HG03103 (cell line): ENCODE measurements at regions not wholly inside any gene's neighbourhood (a gene's known extent, or its start where the extent isn't known, plus 50 kb on each side); places are given as distances from the start of the nearest gene placed in this dataset.

Source experiments
- ATAC-seq: cut with Tn5 transposase; IDR thresholded peaks from one replicate; pipeline ENCODE4 v1.9.1; 2021; ENCODE audit warnings: low read depth; ENCODE audit not compliant: unreplicated experiment

GRCh38 chr14:100463937-100464336 is 123.3 kb downstream of the BEGAIN start:
- no peak for ATAC-seq

GRCh38 chr14:100466111-100466856 is 120.9 kb downstream of the BEGAIN start:
- no peak for ATAC-seq

- ATAC-seq = no peak
Measured at GRCh38 chr14:100467046-100467750, 120.0 kb downstream of the BEGAIN start.

DNA sequence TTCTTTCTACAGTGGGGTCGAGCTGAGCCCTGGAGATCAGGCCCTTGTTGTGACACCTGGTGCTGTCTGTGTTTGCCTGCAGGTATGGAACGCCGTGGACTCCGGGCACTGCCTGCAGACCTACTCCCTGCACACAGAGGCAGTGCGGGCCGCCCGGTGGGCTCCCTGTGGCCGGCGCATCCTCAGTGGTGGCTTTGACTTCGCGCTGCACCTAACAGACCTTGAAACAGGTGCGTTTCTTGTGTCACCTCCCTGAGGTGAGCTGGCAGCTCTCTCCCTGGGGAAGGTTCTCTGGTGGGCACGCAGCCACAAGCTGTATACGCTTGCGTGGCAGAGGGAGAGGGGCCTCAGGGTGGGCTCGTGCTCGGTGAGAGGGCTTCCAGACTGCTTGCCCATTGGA is 119.3 kb downstream of the BEGAIN start:
- ATAC-seq = no peak

- no peak for ATAC-seq
Measured at GRCh38 chr14:100468557-100468956, 118.7 kb downstream of the BEGAIN start.

- no peak for ATAC-seq
Measured at GRCh38 chr14:100469632-100470522, 117.3 kb downstream of the BEGAIN start.

DNA sequence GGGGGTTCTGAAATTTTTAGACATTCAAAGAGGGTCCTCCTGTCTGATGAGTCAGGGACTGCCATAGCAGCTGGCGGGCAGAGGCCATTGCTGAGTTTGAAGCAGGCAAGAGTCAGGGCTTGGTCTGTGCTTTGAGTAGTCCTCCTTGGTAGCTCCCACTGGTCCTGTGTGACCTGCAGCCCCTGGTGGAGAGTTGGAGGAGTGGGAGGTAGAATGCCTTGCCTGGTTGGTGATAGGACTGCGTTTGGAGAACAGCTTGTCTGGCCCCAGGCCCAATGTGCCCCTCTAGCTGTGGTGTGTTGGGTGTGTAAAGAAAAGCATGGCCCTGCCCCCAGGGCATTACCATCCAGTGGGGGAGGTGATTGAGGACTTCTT is 116.7 kb downstream of the BEGAIN start:
- ATAC-seq = no peak

- ATAC-seq = no peak
Measured at GRCh38 chr14:100471441-100472093, 115.7 kb downstream of the BEGAIN start.

- no peak for ATAC-seq
Measured at GRCh38 chr14:100472094-100472455, 115.1 kb downstream of the BEGAIN start.

DNA sequence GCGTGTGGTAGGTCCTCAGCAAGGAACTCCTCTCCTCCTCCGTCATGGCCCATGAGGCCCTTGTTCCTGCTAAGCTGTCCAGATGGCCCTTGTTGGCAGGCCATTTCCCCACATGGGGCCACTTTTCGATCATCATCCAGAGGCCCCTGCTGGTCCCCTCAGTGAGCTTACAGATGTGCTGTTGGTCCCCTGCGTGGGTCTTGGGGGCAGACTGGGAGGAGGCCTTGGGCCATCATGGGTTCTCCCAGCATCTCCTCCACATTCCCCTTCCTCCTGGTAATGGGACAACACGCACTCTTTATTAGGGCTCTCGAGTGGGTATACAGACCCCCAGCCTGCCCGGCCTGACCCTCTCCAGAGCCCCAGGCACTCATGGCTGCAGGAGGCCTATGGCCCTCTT is 114.7 kb downstream of the BEGAIN start:
- no peak for ATAC-seq

- ATAC-seq = no peak
Measured at GRCh38 chr14:100473249-100473648, 114.0 kb downstream of the BEGAIN start.

DNA sequence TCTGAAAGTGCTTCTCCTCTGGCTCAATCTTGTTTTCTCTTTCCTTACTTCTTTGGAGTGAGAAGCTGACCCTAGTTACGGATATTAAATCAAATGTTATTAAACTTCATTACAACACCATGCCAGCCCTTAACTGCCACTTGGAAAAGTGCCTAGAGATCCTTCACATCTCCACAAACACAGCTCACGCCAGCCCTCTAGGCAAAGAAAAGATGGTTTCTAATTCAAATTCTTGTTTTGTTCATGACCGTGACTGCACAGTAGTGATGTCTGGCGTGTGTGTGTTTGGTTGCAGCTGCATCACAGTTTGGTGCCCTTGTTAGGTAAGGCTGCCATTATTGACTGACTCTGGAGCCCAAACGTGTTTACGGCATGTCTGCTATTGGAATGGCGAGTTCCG is 113.0 kb downstream of the BEGAIN start:
- no peak for ATAC-seq

DNA sequence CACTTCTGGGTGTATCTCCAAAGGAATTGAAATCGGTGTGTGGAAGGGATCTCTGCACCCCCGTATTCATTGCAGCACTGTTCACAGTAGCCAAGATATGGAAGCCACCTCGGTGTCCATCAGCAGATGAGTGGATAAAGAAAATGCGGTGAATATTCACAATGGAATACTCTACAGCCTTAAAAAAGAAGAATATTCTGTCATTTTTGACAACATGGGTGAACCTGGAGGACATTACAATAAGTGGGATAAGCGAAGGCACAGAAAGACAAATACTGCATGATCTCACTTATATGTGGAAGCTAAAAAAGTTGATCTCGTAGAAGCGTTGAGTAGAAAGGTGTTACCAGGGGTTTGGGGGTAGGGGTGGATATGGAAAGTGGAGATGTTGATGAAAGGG is 111.9 kb downstream of the BEGAIN start:
- ATAC-seq = no peak

DNA sequence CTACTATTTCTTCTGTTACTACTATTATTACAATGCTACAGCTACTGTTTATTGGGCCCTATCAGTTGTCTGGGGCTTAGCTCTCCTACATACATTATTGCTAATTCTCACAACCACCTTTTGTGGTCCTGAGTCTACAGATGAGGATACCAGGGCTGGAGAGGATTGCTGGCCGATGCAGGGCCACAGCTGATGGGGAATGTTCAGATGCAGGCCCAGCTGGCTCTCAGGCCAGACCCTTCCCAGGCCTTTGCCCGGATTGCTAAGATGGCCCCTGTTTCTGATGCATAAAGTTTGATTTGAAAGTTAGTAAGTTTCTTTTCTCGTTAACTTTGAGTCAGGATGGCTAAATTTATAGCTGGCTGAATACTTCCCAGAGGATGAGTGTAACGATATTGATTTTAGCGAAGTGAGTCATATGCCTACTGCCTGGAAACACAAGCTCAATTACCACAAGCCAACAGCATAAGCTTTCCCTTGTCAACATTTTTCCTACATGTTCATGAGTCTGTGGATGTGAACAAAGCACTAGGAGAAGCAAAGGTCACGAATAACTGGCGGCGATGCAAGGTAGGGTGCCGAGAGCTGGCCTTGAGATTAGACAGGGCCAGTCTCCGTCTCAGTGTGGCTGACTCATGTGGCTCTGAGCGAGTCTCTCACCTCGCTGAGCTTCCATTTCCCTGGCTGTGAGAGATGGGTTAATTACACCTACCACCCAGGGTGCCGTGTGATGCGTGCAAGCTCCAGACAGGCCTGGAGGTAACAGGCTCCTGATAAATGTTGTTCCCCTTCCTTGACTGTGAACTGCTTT is 111.0 kb downstream of the BEGAIN start:
- ATAC-seq = no peak

DNA sequence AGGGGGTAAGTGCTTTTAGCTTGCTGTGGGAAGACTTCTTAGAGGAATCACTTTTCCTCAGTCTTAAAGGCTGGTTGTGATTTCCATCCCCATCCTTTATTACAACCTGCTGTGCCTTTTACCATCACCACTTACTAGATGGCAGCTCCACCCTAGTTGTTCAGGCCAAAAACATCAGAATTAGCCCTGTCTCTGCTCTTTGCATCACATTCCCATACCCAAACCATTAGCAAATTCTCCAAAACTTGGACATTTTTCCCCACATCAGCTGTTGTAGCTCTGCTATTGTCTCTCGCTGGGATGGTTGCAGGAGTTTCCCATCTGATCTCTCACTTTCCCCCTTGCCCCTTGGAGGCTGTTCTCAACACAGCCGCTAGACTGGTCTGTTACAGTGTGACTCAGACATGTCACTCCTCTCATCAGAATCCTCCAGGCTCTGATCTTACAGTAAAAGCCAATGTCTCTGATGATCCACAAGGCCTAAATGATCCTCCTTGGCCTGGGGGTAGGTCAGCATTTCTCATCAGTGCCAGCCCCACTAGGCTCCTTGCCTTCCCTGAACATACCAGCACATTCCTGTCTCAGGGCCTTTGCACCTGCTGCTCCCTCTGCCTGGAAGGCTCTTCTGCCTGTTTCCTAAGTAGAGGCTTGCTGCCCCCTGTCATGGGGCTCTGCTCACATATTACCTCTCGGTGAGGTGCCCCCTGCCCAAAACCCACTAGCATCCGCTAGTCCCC is 102.5 kb downstream of the BEGAIN start:
- ATAC-seq = no peak

- peak; percentile 62 for ATAC-seq
Measured at GRCh38 chr14:100486025-100486828, 101.0 kb downstream of the BEGAIN start.
